Gastrocnemius medialis (tissue), 4 donors: ENCODE measurements at regions not wholly inside any gene's neighbourhood (a gene's known extent, or its start where the extent isn't known, plus 50 kb on each side); places are given as distances from the start of the nearest gene placed in this dataset.

Experiments used
- POLR2A ChIP-seq, 2 donors: fragments of 450-650 bp; IDR thresholded peaks; one replicate each; pipeline ENCODE4 v1.6.1; 2017; ENCODE audit warnings: antibody characterized with exemption in 2 of 2, mild to moderate bottlenecking in 2 of 2, moderate library complexity in 2 of 2
- TF ChIP-seq, protein P1 (sequence below), 5 experiments: fragments of 450-650 bp in 3 of 5; fragments of 200-600 bp in 2 of 5; sonication (generic) in 2 of 5; IDR thresholded peaks in 4 of 5; conservative IDR thresholded peaks in 1 of 5; 1 replicate in 4 of 5; 2 replicates in 1 of 5; pipeline ENCODE4 v1.5.1; 2016 to 2019; ENCODE audit warnings: antibody characterized with exemption in 5 of 5, mild to moderate bottlenecking in 3 of 5, moderate library complexity in 3 of 5

DNA sequence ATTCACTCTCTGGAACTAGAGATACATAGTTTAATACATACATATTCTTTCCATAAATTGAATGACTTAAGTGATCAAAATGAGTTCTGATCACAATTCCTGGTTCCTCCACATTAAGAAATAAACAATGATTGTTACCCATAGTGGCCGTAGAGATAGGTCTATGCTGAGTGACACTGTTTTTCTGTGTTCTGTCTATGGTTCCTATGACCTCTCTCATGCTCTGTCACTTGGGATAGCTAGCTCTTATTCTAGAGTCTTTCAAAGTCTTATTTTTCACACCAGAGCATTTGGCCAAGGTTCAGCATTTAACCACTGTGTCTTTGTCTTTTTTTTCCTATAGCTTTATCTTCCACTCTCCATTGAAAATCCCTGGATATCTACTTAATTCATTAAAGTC lies 132.4 kb downstream of the GOLGA6L6 start:
- no peak for TF ChIP-seq POLR2A (IDR thresholded peaks at IDR 0.05)
- TF ChIP-seq, protein P1, sequence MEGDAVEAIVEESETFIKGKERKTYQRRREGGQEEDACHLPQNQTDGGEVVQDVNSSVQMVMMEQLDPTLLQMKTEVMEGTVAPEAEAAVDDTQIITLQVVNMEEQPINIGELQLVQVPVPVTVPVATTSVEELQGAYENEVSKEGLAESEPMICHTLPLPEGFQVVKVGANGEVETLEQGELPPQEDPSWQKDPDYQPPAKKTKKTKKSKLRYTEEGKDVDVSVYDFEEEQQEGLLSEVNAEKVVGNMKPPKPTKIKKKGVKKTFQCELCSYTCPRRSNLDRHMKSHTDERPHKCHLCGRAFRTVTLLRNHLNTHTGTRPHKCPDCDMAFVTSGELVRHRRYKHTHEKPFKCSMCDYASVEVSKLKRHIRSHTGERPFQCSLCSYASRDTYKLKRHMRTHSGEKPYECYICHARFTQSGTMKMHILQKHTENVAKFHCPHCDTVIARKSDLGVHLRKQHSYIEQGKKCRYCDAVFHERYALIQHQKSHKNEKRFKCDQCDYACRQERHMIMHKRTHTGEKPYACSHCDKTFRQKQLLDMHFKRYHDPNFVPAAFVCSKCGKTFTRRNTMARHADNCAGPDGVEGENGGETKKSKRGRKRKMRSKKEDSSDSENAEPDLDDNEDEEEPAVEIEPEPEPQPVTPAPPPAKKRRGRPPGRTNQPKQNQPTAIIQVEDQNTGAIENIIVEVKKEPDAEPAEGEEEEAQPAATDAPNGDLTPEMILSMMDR (IDR thresholded peaks at IDR 0.05 in 4 of 5, conservative IDR thresholded peaks at IDR 0.05 in 1 of 5), result no peak
